IMR-90 (cell line): ENCODE measurements at regions not wholly inside any gene's neighbourhood (a gene's known extent, or its start where the extent isn't known, plus 50 kb on each side); places are given as distances from the start of the nearest gene placed in this dataset.

Source experiments
- CHD1 ChIP-seq: IDR thresholded peaks from 2 replicates; pipeline ENCODE4 v1.6.1; 2012; ENCODE audit warnings: low read depth, low read length, improper control_type of control experiment
- MAFK ChIP-seq: IDR thresholded peaks from 2 replicates; pipeline ENCODE4 v1.6.1; 2012; ENCODE audit warnings: low read depth, low read length, improper control_type of control experiment
- POLR2A ChIP-seq: IDR thresholded peaks from 2 replicates; pipeline ENCODE4 v1.6.1; 2012; ENCODE audit warnings: mild to moderate bottlenecking, low read depth, low read length
- RAD21 ChIP-seq: IDR thresholded peaks from 2 replicates; pipeline ENCODE4 v1.6.1; 2012; ENCODE audit warnings: low read length, improper control_type of control experiment
- RCOR1 ChIP-seq: IDR thresholded peaks from 2 replicates; pipeline ENCODE4 v1.6.1; 2012; ENCODE audit warnings: mild to moderate bottlenecking, low read length, improper control_type of control experiment; ENCODE audit not compliant: insufficient replicate concordance
- TF ChIP-seq, protein P1 (sequence below): conservative IDR thresholded peaks from 2 replicates; pipeline ENCODE4 v1.5.1; 2012; ENCODE audit warnings: mild to moderate bottlenecking, low read depth, low read length, improper control_type of control experiment
- TF ChIP-seq, protein P2 (sequence below): fragments of 150-350 bp; IDR thresholded peaks from 2 replicates; pipeline ENCODE4 v1.6.1; 2017; ENCODE audit warnings: mild to moderate bottlenecking, antibody characterized with exemption, low read length, low read depth

DNA sequence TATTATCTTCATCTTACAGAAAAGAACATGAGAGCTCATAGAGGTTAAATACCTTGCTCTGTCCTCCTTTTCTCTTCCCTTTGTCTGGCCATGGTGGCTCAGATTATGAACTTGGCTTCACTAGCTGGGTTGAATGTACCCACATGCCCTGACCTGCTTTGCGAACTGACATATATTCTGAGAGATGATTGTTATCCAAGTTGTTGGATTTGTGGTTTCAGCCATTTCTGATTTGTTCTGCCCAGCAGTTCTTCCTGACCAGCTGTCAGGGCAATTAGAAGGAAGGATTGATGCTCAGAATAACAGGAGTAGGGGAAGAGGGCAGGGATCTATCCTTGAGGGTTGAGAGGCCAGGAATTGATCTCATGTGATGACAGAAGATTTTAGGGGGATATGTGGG is 236.8 kb upstream of the FAM98A start:
- TF ChIP-seq, protein P1, sequence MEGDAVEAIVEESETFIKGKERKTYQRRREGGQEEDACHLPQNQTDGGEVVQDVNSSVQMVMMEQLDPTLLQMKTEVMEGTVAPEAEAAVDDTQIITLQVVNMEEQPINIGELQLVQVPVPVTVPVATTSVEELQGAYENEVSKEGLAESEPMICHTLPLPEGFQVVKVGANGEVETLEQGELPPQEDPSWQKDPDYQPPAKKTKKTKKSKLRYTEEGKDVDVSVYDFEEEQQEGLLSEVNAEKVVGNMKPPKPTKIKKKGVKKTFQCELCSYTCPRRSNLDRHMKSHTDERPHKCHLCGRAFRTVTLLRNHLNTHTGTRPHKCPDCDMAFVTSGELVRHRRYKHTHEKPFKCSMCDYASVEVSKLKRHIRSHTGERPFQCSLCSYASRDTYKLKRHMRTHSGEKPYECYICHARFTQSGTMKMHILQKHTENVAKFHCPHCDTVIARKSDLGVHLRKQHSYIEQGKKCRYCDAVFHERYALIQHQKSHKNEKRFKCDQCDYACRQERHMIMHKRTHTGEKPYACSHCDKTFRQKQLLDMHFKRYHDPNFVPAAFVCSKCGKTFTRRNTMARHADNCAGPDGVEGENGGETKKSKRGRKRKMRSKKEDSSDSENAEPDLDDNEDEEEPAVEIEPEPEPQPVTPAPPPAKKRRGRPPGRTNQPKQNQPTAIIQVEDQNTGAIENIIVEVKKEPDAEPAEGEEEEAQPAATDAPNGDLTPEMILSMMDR: no peak
- TF ChIP-seq POLR2A (no peak), CHD1 (no peak), RAD21 (no peak), RCOR1 (no peak), MAFK (no peak)
- TF ChIP-seq, protein P2, sequence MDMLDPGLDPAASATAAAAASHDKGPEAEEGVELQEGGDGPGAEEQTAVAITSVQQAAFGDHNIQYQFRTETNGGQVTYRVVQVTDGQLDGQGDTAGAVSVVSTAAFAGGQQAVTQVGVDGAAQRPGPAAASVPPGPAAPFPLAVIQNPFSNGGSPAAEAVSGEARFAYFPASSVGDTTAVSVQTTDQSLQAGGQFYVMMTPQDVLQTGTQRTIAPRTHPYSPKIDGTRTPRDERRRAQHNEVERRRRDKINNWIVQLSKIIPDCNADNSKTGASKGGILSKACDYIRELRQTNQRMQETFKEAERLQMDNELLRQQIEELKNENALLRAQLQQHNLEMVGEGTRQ: no peak
